RPMI7951 (cell line): ENCODE measurements at regions not wholly inside any gene's neighbourhood (a gene's known extent, or its start where the extent isn't known, plus 50 kb on each side); places are given as distances from the start of the nearest gene placed in this dataset.
A peak's percentile ranks its signal among the peaks of the same experiment; 100 is the strongest.
"Not testable (repeated sequence)": the region's sequence is repeated elsewhere in the genome, so short reads cannot be mapped to it uniquely, and the experiment has no call there.

Source experiments
- DNase-seq: peaks from one replicate; pipeline ENCODE4 v3.0.0-alpha.2; 2012; ENCODE audit warnings: low read depth

DNA sequence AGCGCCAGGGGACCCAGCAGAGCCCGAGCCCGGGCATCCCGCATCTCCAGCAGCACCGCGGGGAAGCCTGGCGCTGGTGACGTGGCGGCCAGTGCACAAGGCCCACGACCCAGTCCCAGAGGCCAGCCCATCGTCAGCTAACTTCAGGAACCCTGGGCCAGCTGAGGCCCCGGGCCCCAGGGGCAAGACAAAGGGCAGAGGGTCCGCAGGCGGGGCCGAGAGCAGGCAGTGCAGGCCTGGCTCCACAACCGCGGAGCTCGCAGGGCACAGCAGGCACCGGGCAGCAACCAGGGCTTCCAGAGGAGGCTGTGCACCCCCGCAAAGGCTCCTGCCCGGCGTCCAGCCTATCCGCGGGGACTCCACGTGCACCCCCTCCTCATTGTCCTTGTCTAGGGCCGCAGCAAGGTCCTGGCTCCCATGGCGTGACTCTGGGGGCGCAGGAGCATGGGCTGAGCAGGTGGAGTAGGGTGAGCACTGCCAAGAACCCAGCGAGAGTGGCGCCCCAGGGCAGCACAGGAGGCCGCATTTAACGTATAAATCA, 352.5 kb downstream of the KCNJ18 start:
- DNase-seq: not testable (repeated sequence)

- not testable (repeated sequence) for DNase-seq
These were observed 355.2 kb downstream of the KCNJ18 start for GRCh38 chr17:22047521-22047920.

- not testable (repeated sequence) for DNase-seq
These were observed 355.9 kb downstream of the KCNJ18 start for GRCh38 chr17:22048226-22048625.

GRCh38 chr17:22050766-22051165, 358.4 kb downstream of the KCNJ18 start:
- not testable (repeated sequence) for DNase-seq

DNA sequence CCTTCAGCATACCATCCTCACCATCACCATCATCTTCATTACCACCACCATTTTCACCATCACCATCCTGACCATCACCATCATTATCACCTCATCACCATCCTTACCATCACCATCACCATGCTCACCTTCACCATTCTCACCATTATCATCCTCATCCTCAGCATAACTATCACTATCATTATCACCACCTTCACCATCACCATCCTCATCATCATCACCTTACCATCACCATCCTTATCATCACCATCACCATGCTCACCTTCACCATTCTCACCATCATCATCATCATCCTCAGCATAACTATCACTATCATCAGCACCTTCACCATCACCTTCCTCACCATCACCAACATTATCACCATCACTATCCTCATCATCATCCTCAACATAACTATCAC, 360.4 kb downstream of the KCNJ18 start:
- not testable (repeated sequence) for DNase-seq

DNA sequence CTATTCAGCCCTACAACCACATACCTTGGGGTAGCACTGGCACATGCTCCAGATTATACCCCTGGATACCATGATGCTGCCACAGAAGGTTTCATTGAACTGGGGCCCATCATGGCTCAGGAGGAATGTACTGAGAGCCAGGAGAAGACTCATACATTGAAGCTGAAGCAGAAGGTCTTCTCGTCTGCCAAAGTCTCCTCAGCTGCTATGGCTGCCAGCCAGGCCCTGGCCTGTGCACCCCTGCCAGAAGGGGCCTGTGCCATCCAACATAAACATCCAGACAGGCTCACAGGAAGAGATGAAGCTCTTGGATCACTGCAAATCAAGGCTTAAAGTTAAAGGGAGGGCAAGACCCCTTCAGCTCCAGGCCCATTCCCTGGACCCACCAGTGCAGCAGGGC, 364.2 kb downstream of the KCNJ18 start:
- DNase-seq: not testable (repeated sequence)

DNA sequence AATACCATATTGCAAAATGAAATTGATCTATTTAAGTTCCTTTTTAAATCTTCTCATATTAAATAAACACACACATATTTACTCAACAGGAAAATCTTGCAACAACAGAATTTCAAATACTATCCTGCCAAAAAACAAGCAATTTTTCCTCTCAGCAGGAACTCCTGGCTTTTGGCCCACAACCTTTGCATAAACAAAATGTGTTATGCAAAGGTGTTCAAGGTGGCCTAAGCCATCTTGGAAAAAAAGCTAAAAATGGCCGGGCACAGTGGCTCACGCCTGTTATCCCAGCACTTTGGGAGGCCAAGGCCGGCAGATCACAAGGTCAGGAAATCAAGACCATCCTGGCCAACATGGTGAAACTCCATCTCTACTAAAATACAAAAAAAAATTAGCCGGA, 383.6 kb downstream of the KCNJ18 start:
- not testable (repeated sequence) for DNase-seq

GRCh38 chr17:22088589-22088988, 396.3 kb downstream of the KCNJ18 start:
- DNase-seq: not testable (repeated sequence)

DNA sequence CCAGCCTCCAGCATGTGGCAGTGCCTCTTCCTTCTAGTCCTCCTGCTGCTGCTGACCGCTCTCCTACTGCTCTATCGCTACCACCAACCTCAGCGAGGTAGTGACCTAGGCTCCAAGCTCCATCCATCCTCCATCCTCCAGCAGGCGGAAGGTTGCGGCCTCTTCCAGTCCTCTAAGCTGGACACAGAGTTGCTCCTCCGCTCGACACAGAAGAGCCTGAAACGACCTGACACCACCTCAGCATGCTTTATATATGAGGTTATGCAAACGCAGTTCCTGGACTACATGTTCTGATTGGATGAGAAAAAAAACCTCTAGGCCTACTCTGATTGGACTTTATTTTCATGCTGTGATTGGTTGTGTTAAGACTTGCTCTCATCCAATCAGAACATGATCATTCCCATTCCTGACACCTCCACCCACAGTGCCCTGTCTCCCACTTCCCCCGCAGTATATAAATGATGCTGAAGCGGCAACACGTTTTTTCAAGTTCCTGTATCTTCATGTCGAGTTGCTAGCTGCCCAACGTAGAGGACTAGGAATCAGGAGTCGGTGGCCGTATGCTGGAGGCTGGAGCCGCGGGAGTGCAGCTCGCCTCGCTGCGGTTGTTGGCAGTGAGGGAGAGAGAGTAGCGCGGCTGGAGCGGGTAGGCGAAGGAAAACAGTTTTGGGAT, 398.1 kb downstream of the KCNJ18 start:
- no peak for DNase-seq

DNA sequence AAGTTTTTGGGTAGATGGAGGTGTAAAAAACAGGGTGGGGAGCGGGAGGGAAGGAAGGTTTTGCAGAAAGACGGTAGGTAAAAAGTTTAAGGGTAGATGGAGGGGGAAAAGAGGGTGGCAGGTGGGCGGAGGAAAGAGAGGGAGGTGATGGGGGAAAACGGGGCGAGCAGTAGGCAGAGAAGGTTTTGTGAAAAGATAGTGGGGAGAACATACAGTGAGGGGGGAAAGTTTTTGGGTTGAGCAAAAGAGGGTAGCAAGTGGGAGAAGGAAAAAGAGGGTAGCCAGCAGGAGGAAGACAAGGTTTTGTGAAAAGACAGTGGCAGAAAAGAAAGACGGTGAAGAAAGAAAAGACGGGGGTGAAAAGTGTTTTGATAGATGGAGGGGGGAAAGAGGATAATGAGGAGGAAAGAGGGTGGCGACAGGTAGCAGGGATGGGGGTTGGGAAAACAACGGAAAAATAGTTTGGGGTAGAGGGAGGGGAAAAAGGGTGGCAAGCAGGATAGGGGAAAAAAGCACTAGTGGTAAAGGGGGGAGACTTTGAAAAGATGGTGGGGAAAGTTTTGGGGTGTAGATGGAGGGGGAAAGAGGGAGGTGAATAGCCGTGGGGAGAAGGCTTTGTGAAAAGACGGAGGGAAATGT, 398.8 kb downstream of the KCNJ18 start:
- not testable (repeated sequence) for DNase-seq

- DNase-seq: not testable (repeated sequence)
These were observed 399.5 kb downstream of the KCNJ18 start for GRCh38 chr17:22091840-22092239.

DNA sequence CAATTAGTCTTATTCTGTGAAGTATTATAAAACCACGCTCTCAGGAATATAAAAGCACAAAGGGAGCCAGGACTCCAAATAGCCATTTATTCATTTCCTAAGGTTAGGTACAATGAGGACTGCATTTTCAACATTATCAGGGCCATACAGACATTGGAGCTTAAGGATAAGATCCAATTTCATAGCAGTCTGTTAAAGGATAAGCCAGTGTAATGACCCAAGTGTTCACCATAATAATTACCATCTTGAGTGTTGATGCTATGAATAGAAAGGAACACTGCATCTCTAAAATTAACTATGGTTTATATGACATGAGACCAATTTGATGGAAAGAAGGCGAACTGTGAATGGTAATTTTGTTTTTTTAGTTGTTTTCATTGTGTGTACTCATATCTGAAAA, 403.1 kb downstream of the KCNJ18 start:
- DNase-seq: not testable (repeated sequence)

- DNase-seq: not testable (repeated sequence)
These were observed 407.3 kb downstream of the KCNJ18 start for GRCh38 chr17:22099633-22100032.

DNA sequence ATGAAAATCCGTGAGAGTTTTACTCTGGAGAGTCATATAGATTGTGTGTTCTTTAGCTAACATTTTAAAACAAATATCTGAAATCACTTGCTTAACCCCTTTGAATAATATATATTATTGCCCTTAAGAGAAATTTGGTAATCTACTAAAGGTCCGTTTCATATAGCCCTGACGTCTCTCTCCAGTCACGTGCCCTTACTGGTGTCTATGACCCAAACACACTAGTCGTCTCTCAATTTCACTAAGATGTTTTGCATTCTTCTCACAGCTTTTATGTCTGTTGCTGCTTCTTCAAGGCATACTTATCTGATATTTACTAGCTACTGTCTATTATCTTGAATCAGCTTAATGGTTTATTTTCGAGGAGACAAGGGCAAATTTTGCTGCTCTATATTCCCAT, 409.9 kb downstream of the KCNJ18 start:
- DNase-seq: no peak

- not testable (repeated sequence) for DNase-seq
These were observed 424.4 kb downstream of the KCNJ18 start for GRCh38 chr17:22116720-22117119.

GRCh38 chr17:22117401-22117800, 425.1 kb downstream of the KCNJ18 start:
- DNase-seq: not testable (repeated sequence)

GRCh38 chr17:22119016-22119415, 426.7 kb downstream of the KCNJ18 start:
- DNase-seq: not testable (repeated sequence)

- DNase-seq: peak; percentile 8
These were observed 427.4 kb downstream of the KCNJ18 start for GRCh38 chr17:22119751-22120150.

GRCh38 chr17:22123536-22124281, 431.4 kb downstream of the KCNJ18 start:
- DNase-seq: no peak

GRCh38 chr17:22128171-22128570, 435.8 kb downstream of the KCNJ18 start:
- DNase-seq: no peak

DNA sequence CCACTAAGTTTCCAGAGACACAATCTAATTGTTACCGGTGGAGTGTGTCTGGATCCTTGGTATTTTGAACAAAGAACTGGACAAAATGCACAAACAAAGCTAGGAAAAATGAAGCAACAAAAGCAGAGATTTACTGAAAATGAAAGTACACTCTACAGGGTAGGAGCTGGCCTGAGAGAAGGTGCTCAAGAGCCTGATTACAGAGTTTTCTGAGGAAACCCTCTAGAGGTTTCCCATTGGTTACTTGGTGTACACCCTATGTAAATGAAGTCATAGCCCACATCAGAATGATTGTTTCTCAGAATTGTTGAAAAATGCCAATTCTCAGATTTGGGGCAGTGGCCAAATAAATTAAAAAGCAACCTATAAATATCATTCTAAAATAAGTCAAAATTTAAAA, 436.4 kb downstream of the KCNJ18 start:
- DNase-seq: no peak

DNA sequence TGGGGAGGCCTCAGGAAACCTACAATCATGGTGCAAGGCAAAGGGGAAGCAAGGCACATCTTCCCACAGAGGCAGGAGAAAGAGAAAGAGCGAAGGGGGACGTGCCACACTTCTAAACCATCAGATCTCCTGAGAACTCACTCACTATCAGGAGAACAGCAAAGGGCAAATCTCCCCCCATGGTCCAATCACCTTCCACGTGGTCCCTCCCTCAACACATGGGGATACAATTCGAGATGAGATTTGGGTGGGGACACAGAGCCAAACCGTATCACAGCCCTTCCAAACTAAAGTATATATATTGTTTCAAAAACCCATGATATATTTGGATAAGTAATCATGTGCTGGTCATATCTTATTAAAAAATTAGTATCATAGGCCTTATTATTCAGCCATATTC, 437.6 kb downstream of the KCNJ18 start:
- DNase-seq: not testable (repeated sequence)
